AG09319 (cell line): ENCODE measurements at regions not wholly inside any gene's neighbourhood (a gene's known extent, or its start where the extent isn't known, plus 50 kb on each side); places are given as distances from the start of the nearest gene placed in this dataset.

ENCODE experiments used
- DNase-seq: peaks from one replicate; pipeline ENCODE4 v3.0.0-alpha.2; 2010; ENCODE audit warnings: low read depth; ENCODE audit errors: extremely low read depth
- TF ChIP-seq, protein P1 (sequence below): IDR thresholded peaks from 2 replicates; pipeline ENCODE4 v1.5.1; 2011; ENCODE audit warnings: low read depth, mild to moderate bottlenecking, inconsistent platforms, low read length, moderate library complexity

DNA sequence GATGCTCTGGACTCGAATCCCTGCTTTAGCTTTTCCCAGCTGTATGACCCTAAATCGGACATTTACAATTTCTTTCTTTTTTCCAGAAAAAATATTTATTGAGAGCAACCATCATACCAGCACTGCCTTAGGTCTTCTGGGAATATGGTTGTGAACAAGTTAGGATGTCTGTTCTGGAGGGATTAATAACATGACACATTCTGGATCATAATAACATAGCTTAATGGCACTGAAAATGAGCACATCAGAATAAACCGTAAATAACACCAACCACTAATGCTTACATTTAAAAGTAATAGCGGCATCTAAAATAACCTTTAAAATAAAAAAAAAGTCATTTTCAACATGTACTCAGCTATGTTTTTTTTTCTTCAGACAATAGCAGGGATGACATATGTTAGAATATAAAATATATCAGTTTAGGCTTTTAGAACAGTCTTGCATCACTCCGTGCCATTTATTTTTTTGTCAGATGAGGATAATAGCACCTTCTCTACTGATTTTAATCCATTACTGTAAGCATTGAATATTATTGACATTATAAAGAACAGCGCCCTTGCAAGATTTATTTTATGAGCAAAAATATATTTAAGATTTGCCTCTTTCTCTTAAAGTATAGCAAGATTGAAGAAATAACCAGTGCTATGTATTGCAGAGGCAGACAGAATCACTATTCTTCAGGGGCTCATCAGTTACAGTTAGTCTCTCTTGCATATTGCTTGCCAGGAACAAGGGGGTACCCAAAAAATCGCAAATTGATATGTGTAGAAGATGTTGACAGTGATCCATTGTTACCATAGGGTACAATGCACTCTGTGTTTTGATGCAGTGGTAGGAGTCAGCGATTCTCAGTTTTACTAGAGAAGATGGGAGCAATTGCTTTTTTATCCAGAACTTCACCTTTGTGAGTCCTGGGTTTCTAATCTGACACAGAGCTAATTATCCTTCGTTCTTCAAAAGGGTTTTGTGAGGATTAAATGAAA, 168.4 kb upstream of the NR3C1 start:
- TF ChIP-seq, protein P1, sequence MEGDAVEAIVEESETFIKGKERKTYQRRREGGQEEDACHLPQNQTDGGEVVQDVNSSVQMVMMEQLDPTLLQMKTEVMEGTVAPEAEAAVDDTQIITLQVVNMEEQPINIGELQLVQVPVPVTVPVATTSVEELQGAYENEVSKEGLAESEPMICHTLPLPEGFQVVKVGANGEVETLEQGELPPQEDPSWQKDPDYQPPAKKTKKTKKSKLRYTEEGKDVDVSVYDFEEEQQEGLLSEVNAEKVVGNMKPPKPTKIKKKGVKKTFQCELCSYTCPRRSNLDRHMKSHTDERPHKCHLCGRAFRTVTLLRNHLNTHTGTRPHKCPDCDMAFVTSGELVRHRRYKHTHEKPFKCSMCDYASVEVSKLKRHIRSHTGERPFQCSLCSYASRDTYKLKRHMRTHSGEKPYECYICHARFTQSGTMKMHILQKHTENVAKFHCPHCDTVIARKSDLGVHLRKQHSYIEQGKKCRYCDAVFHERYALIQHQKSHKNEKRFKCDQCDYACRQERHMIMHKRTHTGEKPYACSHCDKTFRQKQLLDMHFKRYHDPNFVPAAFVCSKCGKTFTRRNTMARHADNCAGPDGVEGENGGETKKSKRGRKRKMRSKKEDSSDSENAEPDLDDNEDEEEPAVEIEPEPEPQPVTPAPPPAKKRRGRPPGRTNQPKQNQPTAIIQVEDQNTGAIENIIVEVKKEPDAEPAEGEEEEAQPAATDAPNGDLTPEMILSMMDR, result no peak

DNA sequence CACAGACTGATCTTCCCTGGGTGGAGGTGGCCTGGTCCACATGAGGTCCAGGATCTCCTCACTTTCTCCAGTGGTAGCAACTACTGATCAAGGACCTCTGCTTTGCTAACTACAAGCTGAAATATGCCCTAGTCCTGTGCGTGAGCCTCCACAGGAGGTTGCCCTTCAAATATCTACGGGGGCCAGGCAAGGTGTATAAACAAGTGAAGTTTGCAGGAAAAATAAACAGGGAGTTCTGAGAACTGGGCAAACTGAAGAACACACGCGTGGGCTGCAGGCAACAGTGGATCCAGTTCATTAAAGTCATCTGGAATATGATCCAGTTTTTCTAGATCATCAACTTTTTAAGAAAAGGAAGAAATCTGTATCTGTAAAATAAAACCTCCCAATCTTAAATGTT, 167.5 kb upstream of the NR3C1 start:
- TF ChIP-seq, protein P1, result no peak
- DNase-seq, result no peak

More for the DNA sequence above, 168.4 kb upstream of the NR3C1 start:
- no peak for DNase-seq

DNA sequence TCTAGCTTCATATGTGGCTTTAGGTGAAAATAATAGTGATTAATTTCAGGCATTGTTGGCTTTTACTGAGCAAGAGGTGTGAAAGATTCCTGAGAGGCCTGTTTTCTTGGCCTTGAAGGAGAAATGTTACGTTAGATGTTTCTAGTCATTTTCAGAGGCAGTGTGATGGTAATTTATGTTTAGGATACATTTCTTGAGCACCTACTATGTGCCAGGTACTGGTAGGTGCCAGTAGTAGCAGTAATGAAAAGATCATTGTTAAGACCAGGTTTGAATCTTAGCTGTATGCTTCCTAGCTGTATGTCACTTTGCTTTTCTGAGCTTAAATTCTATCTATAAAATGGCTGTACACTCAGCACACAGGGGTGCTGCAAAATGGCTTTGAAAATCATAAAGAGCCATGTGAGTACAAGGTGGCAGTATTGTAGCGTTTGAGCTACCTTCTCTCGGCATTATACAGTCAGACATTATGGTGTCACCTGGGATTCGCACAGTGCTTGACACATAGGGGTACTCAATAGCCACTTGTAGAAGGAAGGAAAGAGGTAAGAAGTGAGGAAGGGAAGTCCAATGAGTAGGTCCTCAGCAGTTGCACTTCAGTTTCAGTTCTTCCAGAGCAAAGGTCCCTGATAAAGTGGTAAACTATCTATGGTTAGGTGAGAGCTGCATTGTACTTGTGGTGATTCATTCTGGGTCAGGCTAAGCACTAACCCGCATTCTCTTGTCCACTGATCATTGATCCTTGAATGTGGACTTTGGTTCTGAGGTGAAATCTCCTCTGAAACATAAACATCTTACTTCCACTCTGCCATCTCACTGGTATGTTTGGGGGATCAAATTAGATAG, 166.5 kb upstream of the NR3C1 start:
- no peak for DNase-seq

DNA sequence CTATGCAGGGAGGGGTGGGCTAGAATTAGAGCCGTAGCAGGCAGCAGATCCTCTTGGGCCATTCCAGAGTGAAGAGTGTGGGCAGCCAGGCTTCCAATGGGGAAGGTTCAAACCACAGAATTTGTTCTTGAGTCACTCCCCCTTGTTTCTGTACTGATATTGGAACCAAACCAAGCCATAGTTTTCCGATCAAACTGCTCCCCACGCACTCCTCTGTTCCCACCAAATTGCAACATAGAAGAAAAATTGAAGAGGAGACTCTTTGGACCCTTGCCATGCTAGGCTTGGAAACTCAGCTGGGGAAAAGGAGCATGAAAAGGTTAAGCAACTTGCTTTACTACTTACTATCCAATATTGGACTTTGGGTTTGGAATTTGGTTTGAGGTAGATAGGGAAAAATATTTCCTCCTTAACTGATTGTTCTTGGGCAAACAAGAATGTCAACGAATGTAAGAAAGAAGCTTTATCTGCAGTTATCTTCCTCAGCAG, 165.8 kb upstream of the NR3C1 start:
- DNase-seq, result no peak
- TF ChIP-seq, protein P1, result no peak

More for the DNA sequence above, 166.5 kb upstream of the NR3C1 start:
- TF ChIP-seq, protein P1, result no peak

DNA sequence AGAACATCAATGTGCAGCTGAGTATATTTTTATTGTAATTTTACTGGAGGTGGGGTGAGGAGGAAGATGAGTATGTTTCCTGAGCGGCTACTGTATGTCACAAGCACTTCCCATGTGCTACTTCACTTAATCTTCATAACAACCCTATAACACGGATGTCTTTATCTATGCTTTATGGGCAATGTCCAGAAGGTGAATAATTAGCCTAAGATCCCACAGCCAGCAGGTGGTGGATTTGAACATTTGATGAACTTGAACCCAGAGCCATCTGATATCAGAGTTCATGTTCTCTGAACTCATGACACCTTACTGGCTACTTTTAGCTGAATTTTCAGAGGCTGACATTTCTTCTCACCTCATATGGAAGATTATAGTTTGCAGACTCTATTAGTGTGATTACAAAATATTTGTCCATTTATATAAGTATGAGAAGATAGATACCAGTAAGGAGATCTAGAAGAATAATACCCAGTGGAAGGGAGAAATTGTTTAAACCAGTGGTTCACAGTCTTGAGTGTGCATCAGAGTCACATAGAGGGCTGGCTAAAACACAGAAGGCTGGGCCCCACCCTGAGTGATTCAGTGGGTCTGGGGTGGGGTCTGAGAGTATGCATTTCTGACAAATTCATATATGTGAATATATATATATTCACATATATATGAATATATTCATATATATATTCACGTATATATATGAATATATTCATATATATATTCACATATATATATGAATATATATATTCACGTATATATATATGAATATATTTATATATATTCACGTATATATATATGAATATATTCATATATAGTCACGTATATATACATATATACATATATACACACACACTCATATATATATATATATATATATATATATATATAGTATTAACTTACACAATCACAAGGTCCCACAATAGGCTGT, 164.4 kb upstream of the NR3C1 start:
- TF ChIP-seq, protein P1, result no peak
- no peak for DNase-seq

DNA sequence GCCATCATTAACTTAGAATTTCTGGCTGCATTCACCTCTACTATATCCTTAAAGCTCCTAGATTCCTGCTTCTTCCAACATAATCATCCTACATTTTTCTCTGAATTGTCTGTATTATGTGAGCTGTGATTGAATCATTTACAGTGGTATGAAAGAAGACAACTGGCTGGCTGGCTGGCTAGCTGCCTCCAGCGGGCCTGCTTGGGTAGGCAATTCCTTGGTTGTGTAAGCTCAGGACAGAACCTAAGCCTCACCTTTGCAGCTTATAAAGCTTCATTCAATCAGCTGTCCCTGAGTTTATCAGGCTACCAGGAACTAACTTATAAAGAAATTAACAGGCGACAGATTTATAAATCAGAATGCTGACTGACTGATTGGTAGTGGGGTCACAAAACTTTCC, 162.7 kb upstream of the NR3C1 start:
- DNase-seq, result no peak
- TF ChIP-seq, protein P1, result no peak
